ENCODE measurements at regions not wholly inside any gene's neighbourhood (a gene's known extent, or its start where the extent isn't known, plus 50 kb on each side); places are given as distances from the start of the nearest gene placed in this dataset.

DNA sequence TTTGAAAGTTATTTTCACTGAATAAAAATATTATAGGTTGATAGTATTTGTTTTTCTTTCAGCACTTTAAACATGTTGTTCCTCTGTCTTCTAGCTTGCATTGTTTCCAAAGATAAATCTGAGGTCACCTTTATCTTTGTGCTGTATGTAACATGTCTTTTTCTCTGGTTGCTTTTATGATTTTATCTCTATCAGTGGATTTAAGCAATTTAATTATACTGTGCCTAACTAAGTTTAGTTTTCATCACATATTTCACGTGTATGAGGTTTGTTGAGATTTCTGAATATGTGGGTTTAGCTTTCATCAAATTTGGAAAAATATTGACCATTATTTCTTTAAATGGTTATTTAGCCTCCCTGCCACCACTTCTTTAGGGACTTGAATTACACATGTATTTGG is 214.5 kb downstream of the SNX18 start:
- no peak overlapping the region for H3K27ac ChIP-seq
- TF ChIP-seq ZFX (IDR thresholded peaks at IDR 0.05) = no peak
- TF ChIP-seq, protein P1, sequence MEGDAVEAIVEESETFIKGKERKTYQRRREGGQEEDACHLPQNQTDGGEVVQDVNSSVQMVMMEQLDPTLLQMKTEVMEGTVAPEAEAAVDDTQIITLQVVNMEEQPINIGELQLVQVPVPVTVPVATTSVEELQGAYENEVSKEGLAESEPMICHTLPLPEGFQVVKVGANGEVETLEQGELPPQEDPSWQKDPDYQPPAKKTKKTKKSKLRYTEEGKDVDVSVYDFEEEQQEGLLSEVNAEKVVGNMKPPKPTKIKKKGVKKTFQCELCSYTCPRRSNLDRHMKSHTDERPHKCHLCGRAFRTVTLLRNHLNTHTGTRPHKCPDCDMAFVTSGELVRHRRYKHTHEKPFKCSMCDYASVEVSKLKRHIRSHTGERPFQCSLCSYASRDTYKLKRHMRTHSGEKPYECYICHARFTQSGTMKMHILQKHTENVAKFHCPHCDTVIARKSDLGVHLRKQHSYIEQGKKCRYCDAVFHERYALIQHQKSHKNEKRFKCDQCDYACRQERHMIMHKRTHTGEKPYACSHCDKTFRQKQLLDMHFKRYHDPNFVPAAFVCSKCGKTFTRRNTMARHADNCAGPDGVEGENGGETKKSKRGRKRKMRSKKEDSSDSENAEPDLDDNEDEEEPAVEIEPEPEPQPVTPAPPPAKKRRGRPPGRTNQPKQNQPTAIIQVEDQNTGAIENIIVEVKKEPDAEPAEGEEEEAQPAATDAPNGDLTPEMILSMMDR (conservative IDR thresholded peaks at IDR 0.05) = no peak

DNA sequence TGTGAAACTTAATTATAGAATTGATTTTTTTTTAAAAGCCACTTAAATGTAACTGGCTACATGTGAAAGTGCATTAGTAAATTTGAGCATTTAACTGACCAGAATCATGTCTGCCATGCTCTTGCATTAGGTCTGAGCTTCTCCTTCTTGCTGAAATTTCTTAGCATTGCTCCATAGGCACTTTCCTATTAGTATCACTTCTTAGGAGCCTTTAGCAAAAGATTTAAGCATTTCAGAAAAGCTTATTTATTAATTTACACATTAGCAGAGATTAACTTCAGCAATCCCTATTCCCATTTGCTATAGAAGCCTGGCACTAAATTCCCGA is 211.0 kb downstream of the SNX18 start:
- TF ChIP-seq, protein P1 (conservative IDR thresholded peaks at IDR 0.05) = no peak
- TF ChIP-seq ZFX (IDR thresholded peaks at IDR 0.05) = no peak
- no peak overlapping the region for H3K27ac ChIP-seq

DNA sequence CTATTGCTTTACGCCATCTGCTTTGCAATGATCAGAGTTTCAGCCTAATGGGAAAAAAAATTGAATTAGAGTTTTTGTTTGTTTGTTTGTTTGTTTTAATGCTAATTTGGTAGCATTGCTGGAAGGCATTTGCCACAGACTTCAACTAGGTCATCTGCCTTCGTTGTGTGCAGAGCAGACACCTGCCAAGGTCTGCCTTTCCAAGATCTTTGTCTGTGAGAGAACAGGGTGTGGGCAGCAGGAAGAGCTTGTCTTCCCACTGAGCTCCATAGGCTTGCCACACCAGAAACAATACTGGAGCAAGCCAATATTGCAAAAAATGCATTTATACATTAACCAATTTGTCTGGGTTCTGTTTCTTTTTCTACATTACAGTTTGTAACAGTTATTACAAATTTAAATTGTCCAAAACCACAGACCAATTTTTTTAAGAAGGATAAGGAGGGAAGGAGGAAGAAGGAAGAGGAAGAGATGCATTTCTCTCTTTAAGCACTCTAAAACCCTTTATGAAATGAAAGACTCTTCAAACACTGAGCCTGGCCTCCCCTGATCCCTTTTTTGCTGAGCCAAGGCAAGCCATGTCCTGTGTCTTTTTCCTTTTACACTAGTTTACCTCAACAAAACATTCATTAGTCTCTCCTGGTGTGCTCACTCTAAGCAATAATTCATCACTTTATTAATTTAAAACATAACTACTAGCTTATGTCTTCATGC is 210.5 kb downstream of the SNX18 start:
- TF ChIP-seq, protein P1 (conservative IDR thresholded peaks at IDR 0.05) = no peak
- TF ChIP-seq ZFX (IDR thresholded peaks at IDR 0.05) = no peak
- no peak overlapping the region for H3K27ac ChIP-seq

DNA sequence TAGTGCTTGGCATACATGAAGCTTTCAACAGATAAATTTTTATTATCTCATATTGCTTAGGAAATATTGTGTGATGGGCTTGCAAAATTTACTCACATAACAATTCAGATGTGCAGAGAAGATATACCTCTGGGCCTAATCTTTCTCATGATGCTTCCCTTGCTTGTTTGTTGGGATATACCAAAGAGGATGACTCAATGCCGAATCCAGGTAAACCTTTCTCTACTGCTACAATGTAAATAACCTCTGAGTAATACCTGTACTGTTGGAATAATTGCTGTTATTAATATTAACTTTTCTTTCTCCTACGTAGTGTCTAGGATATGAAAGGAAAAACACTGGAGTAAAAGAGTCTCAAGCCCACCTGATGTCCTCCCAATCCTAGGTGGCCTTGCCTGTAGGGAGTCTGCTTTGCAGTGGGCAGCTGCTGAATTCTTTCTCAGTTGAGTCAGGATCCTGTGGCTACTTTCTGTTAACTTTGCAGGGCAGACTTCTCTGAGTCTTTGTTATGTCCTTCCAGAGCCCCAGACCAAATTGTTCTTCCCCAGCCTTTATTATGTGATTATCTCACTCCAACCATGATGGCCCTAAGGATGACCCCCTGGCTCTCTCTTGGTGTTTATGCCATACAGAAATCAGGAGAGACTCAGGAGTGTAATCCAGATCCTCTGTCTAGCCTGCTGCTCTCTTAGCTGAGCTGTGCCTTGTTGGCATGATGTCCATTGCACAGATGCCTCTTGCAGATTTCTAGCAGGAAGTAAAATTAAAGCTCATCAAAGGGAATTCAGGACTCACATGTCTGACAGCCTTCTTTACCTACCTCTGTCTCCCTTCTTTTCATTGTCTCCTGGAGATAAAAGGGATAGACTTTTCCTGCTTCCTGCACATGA is 208.1 kb downstream of the SNX18 start:
- TF ChIP-seq, protein P1 (conservative IDR thresholded peaks at IDR 0.05) = no peak
- TF ChIP-seq ZFX (IDR thresholded peaks at IDR 0.05) = no peak
- no peak overlapping the region for H3K27ac ChIP-seq

DNA sequence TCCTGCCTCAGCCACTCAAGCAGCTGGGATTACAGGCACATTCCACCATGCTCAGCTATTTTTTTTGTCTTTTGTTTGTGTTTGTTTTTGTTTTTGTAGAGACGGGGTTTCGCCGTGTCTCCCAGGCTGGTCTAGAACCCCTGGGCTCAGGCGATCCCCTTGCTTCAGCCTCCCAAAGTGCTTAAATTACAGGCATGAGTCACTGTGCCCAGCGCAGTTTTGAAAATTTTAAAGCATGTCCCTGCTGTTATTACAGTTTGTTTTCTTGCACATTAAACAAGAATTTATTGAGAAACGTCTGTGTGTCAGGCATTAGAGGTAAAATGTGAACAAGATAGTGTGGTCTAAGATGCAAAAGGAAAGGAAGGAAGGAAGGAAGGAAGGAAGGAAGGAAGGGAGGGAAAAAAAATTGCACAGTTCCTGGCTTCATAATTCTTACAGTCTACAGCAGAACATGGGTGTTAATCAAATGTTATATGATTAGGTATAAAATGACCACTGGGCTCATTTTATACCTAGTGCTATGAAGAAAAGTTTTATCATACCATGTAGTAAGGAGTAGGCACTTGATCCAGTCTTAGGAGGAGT is 205.4 kb downstream of the SNX18 start:
- H3K27ac ChIP-seq = no peak overlapping the region
- TF ChIP-seq, protein P1 (conservative IDR thresholded peaks at IDR 0.05) = no peak
- TF ChIP-seq ZFX (IDR thresholded peaks at IDR 0.05) = no peak

DNA sequence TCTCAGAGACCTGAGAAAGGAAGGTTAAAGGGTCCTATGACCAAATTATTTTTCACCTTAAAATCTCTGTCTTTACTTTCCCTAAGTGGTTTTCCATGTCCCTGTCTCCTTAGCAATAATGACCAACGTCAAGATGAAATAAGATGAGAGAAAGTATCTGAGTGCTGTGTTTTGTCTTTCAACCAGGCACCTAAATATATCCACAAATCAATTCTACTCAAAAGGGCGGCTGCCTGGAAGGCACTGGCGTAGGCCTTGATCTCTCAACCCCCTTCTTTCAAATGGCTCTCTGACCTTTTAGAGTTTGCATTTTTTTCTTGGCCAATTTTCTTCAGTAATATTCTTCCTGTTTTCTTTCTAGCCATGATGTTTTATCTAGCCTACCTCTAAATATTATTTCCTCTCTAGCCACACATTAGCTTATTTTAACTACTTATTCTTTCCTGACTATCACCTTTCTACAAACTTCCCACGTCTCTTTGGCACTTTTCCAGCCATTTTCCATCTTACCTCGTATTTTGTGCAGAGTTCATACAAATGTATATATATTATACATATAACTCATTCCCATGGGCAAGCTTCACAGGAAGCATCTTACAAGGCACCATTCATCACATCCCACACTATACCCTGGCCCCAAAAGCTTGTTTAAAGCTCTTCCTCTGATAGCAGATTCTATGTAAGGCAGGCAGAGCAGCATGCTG is 204.5 kb downstream of the SNX18 start:
- no peak overlapping the region for H3K27ac ChIP-seq
- TF ChIP-seq, protein P1 (conservative IDR thresholded peaks at IDR 0.05) = no peak
- TF ChIP-seq ZFX (IDR thresholded peaks at IDR 0.05) = no peak
